DND-41 (cell line): ENCODE measurements at regions not wholly inside any gene's neighbourhood (a gene's known extent, or its start where the extent isn't known, plus 50 kb on each side); places are given as distances from the start of the nearest gene placed in this dataset.

Experiments used
- ATAC-seq: fragments of 200-7000 bp; cut with Tn5 transposase; 3 replicates; pipeline ENCODE4 v1.9.1; 2021; ENCODE audit warnings: low read depth; ENCODE audit not compliant: insufficient read depth
- DNase-seq: peaks from one replicate; pipeline ENCODE4 v3.0.0-alpha.2; 2020
- H2AFZ ChIP-seq: 2 replicates; pipeline ENCODE4 v1.6.0; 2012; ENCODE audit warnings: low read depth, low read length
- H3K27ac ChIP-seq: 2 replicates; pipeline ENCODE4 v1.5.1; 2012; ENCODE audit warnings: low read length, inconsistent platforms
- H3K27me3 ChIP-seq: fragments of 200-600 bp; sonication (generic); 2 replicates; pipeline ENCODE4 v1.6.0; 2012; ENCODE audit warnings: low read length, mild to moderate bottlenecking, inconsistent platforms; ENCODE audit not compliant: insufficient read depth, poor library complexity
- H3K36me3 ChIP-seq: 2 replicates; pipeline ENCODE4 v1.5.1; 2012; ENCODE audit warnings: low read length, inconsistent platforms; ENCODE audit not compliant: insufficient read depth
- H3K4me1 ChIP-seq: 2 replicates; pipeline ENCODE4 v1.5.1; 2012; ENCODE audit warnings: mild to moderate bottlenecking, low read length; ENCODE audit not compliant: insufficient read depth
- H3K4me2 ChIP-seq: 2 replicates; pipeline ENCODE4 v1.6.0; 2012; ENCODE audit warnings: mild to moderate bottlenecking, moderate library complexity, low read length, inconsistent platforms; ENCODE audit not compliant: insufficient read depth
- H3K4me3 ChIP-seq, 2 experiments: fragments of 200-600 bp in 1 of 2; shearing (Covaris generic) in 1 of 2; 2 replicates each; pipeline ENCODE4 v1.5.1; 2012 to 2016; ENCODE audit warnings: inconsistent platforms in 2 of 2, low read length in 2 of 2, mild to moderate bottlenecking in 2 of 2, low read depth in 1 of 2, moderate library complexity in 1 of 2
- H3K79me2 ChIP-seq: 2 replicates; pipeline ENCODE4 v1.6.0; 2012; ENCODE audit warnings: low read length, inconsistent platforms; ENCODE audit not compliant: insufficient read depth
- H3K9ac ChIP-seq: 2 replicates; pipeline ENCODE4 v1.6.0; 2012; ENCODE audit warnings: low read depth, mild to moderate bottlenecking, inconsistent platforms, low read length, moderate library complexity
- H3K9me3 ChIP-seq: 2 replicates; pipeline ENCODE4 v1.5.1; 2012; ENCODE audit warnings: low read length, moderate library complexity, mild to moderate bottlenecking, inconsistent platforms; ENCODE audit not compliant: insufficient read depth, severe bottlenecking
- H4K20me1 ChIP-seq: 2 replicates; pipeline ENCODE4 v1.6.0; 2012; ENCODE audit warnings: low read length; ENCODE audit not compliant: insufficient read depth
- CTCF ChIP-seq: IDR thresholded peaks from 2 replicates; pipeline ENCODE4 v1.5.1; 2012; ENCODE audit warnings: borderline replicate concordance, low read length, moderate library complexity, mild to moderate bottlenecking; ENCODE audit not compliant: poor library complexity, severe bottlenecking; ENCODE audit errors: extremely low read depth
- EZH2 ChIP-seq: IDR thresholded peaks from 3 replicates; pipeline ENCODE4 v1.6.1; 2012; ENCODE audit warnings: borderline replicate concordance, low read depth, mild to moderate bottlenecking, moderate library complexity, low read length, inconsistent platforms; ENCODE audit not compliant: severe bottlenecking

- no peak for ATAC-seq
Observed at GRCh38 chr12:128098730-128099129, 168.2 kb upstream of the TMEM132C start.

GRCh38 chr12:128103152-128103551 lies 163.8 kb upstream of the TMEM132C start:
- no peaks in the 10 kb centered on the region for H3K9me3 ChIP-seq
- no peaks in the 10 kb centered on the region for H3K27me3 ChIP-seq
- DNase-seq: no peak
- H3K79me2 ChIP-seq: no peaks in the 10 kb centered on the region
- H3K4me3 ChIP-seq: no peak overlapping the region
- TF ChIP-seq CTCF: no peak
- TF ChIP-seq EZH2: no peak
- ATAC-seq: no peak
- no peak overlapping the region for H3K27ac ChIP-seq
- no peak overlapping the region for H2AFZ ChIP-seq
- no peaks in the 10 kb centered on the region for H3K36me3 ChIP-seq
- H3K4me1 ChIP-seq: no peaks in the 10 kb centered on the region
- no peak overlapping the region for H3K4me2 ChIP-seq
- H3K9ac ChIP-seq: no peak overlapping the region
- no peaks in the 10 kb centered on the region for H4K20me1 ChIP-seq

More at GRCh38 chr12:128098730-128099129, 168.2 kb upstream of the TMEM132C start:
- Histone ChIP-seq H3K4me2 (no peak overlapping the region), H4K20me1 (no peaks in the 10 kb centered on the region), H3K4me1 (no peaks in the 10 kb centered on the region), H3K4me3 (no peak overlapping the region), H3K9ac (no peak overlapping the region), H3K27me3 (no peaks in the 10 kb centered on the region), H3K27ac (no peak overlapping the region), H3K36me3 (no peaks in the 10 kb centered on the region), H3K9me3 (no peaks in the 10 kb centered on the region), H2AFZ (no peak overlapping the region), H3K79me2 (no peaks in the 10 kb centered on the region)
- TF ChIP-seq EZH2: no peak
- no peak for TF ChIP-seq CTCF
- DNase-seq: no peak

GRCh38 chr12:128109236-128109635 lies 157.7 kb upstream of the TMEM132C start:
- H4K20me1 ChIP-seq: no peaks in the 10 kb centered on the region
- H3K27ac ChIP-seq: no peak overlapping the region
- no peak overlapping the region for H3K4me3 ChIP-seq
- no peak for TF ChIP-seq CTCF
- no peak for TF ChIP-seq EZH2
- H3K4me1 ChIP-seq: no peaks in the 10 kb centered on the region
- no peaks in the 10 kb centered on the region for H3K36me3 ChIP-seq
- DNase-seq: no peak
- H2AFZ ChIP-seq: no peak overlapping the region
- no peak for ATAC-seq
- no peaks in the 10 kb centered on the region for H3K79me2 ChIP-seq
- H3K9ac ChIP-seq: no peak overlapping the region
- H3K9me3 ChIP-seq: no peaks in the 10 kb centered on the region
- no peaks in the 10 kb centered on the region for H3K27me3 ChIP-seq
- no peak overlapping the region for H3K4me2 ChIP-seq

- TF ChIP-seq CTCF (no peak), EZH2 (no peak)
- ATAC-seq (no peak), DNase-seq (no peak)
- Histone ChIP-seq H3K36me3 (no peaks in the 10 kb centered on the region), H3K79me2 (no peaks in the 10 kb centered on the region), H3K4me3 (no peak overlapping the region), H3K9me3 (no peaks in the 10 kb centered on the region), H2AFZ (no peak overlapping the region), H3K27me3 (no peaks in the 10 kb centered on the region), H3K9ac (no peak overlapping the region), H3K27ac (no peak overlapping the region), H3K4me2 (no peak overlapping the region), H4K20me1 (no peaks in the 10 kb centered on the region), H3K4me1 (no peaks in the 10 kb centered on the region)
Observed at GRCh38 chr12:128109636-128110035, 157.3 kb upstream of the TMEM132C start.
